ENCODE measurements at regions not wholly inside any gene's neighbourhood (a gene's known extent, or its start where the extent isn't known, plus 50 kb on each side); places are given as distances from the start of the nearest gene placed in this dataset.

GRCh38 chr5:107278774-107279173 is 392.0 kb downstream of the EFNA5 start:
- Histone ChIP-seq H3K36me3 (no peaks in the 10 kb centered on the region), H3K27me3 (no peaks in the 10 kb centered on the region), H3K9me3 (no peaks in the 10 kb centered on the region), H3K4me1 (no peaks in the 10 kb centered on the region), H3K27ac (no peak overlapping the region), H3K4me3 (no peak overlapping the region)
- TF ChIP-seq CTCF (IDR thresholded peaks at IDR 0.05) (no peak), EP300 (IDR thresholded peaks at IDR 0.05) (no peak), POLR2A (IDR thresholded peaks at IDR 0.05) (no peak), POLR2AphosphoS5 (IDR thresholded peaks at IDR 0.05) (no peak)
- DNase-seq, result no peak
- intact Hi-C loops (cut with DNase I), result no loop called here
- WGBS, 2 donors, result 55 to 76% methylated on average over 4 of the region's 4 CpGs

- no peak overlapping the region for H3K4me3 ChIP-seq
- H3K27ac ChIP-seq, result no peak overlapping the region
- DNase-seq, result no peak
- intact Hi-C loops (cut with DNase I), result no loop called here
- no peaks in the 10 kb centered on the region for H3K9me3 ChIP-seq
- TF ChIP-seq EP300 (IDR thresholded peaks at IDR 0.05), result no peak
- no peaks in the 10 kb centered on the region for H3K27me3 ChIP-seq
- 88 to 90% methylated on average over 5 of the region's 5 CpGs for WGBS, 2 donors
- H3K4me1 ChIP-seq, result no peaks in the 10 kb centered on the region
- H3K36me3 ChIP-seq, result no peaks in the 10 kb centered on the region
Measured at GRCh38 chr5:107277485-107278125, 393.1 kb downstream of the EFNA5 start.

GRCh38 chr5:107275333-107275732 is 395.4 kb downstream of the EFNA5 start:
- Histone ChIP-seq H3K9me3 (no peaks in the 10 kb centered on the region), H3K27me3 (no peaks in the 10 kb centered on the region), H3K36me3 (no peaks in the 10 kb centered on the region), H3K27ac (no peak overlapping the region), H3K4me1 (no peaks in the 10 kb centered on the region), H3K4me3 (no peak overlapping the region)
- WGBS, 2 donors, result 0 to 30% methylated on average over 1 of the region's 1 CpG
- no peak for DNase-seq
- no peak for TF ChIP-seq EP300 (IDR thresholded peaks at IDR 0.05)
- no peak for TF ChIP-seq POLR2A (IDR thresholded peaks at IDR 0.05)
- TF ChIP-seq CTCF (IDR thresholded peaks at IDR 0.05), result no peak
- no peak for TF ChIP-seq POLR2AphosphoS5 (IDR thresholded peaks at IDR 0.05)
- intact Hi-C loops (cut with DNase I), result no loop called here

GRCh38 chr5:107274571-107274970 is 396.2 kb downstream of the EFNA5 start:
- Histone ChIP-seq H3K4me1 (no peaks in the 10 kb centered on the region), H3K9me3 (no peaks in the 10 kb centered on the region), H3K36me3 (no peaks in the 10 kb centered on the region), H3K27me3 (no peaks in the 10 kb centered on the region), H3K27ac (no peak overlapping the region), H3K4me3 (no peak overlapping the region)
- intact Hi-C loops (cut with DNase I), result no loop called here
- DNase-seq, result no peak
- TF ChIP-seq POLR2AphosphoS5 (IDR thresholded peaks at IDR 0.05) (no peak), EP300 (IDR thresholded peaks at IDR 0.05) (no peak), CTCF (IDR thresholded peaks at IDR 0.05) (no peak), POLR2A (IDR thresholded peaks at IDR 0.05) (no peak)
- 92 to 96% methylated on average over 1 of the region's 1 CpG for WGBS, 2 donors

- Histone ChIP-seq H3K27me3 (no peaks in the 10 kb centered on the region), H3K4me3 (no peak overlapping the region), H3K4me1 (no peaks in the 10 kb centered on the region), H3K36me3 (no peaks in the 10 kb centered on the region), H3K9me3 (no peaks in the 10 kb centered on the region), H3K27ac (no peak overlapping the region)
- TF ChIP-seq POLR2AphosphoS5 (IDR thresholded peaks at IDR 0.05) (no peak), POLR2A (IDR thresholded peaks at IDR 0.05) (no peak), CTCF (IDR thresholded peaks at IDR 0.05) (no peak), EP300 (IDR thresholded peaks at IDR 0.05) (no peak)
- no peak for DNase-seq
- 82 to 93% methylated on average over 4 of the region's 4 CpGs for WGBS, 2 donors
- intact Hi-C loops (cut with DNase I), result no loop called here
Measured at GRCh38 chr5:107272954-107273353, 397.8 kb downstream of the EFNA5 start.

All from sigmoid colon (tissue), 6 donors.